Caco-2 (cell line): ENCODE measurements at regions not wholly inside any gene's neighbourhood (a gene's known extent, or its start where the extent isn't known, plus 50 kb on each side); places are given as distances from the start of the nearest gene placed in this dataset.
A peak's percentile ranks its signal among the peaks of the same experiment; 100 is the strongest.

Experiments
- BruUV-seq: library from RNA; stranded (reverse); fragments of 400-500 nt; replicated peaks from 2 replicates; lab custom pipeline; 2021; lab: Mats Ljungman, UMichigan
- CTCF ChIA-PET: fragments of 300-600 bp; sonication (Branson Sonifier 250); formaldehyde crosslinking; loops from one replicate; lab custom pipeline; 2022; ENCODE audit warnings: antibody characterized with exemption; lab: Charles Lee
- POLR2A ChIA-PET: fragments of 300-600 bp; sonication (Branson Sonifier 250); formaldehyde crosslinking; loops from one replicate; lab custom pipeline; 2022; ENCODE audit warnings: antibody characterized with exemption; lab: Charles Lee
- DNase-seq, 2 experiments: peaks; one replicate each; pipeline versions ENCODE4 v3.0.0 to v3.0.0-alpha.2; 2020 to 2022
- H3K27me3 ChIP-seq: replicated peaks from 2 replicates; pipeline ENCODE4 v1.6.0; 2011; ENCODE audit warnings: low read length; ENCODE audit not compliant: control insufficient read depth, insufficient read depth
- H3K36me3 ChIP-seq: 2 replicates; pipeline ENCODE4 v1.5.1; 2011; ENCODE audit warnings: low read length; ENCODE audit not compliant: control insufficient read depth, insufficient read depth
- H3K4me1 ChIP-seq: fragments of 250-450 bp; sonication (Bioruptor Pico); 2 replicates; pipeline ENCODE4 v1.5.1; 2020; ENCODE audit warnings: mild to moderate bottlenecking
- H3K4me3 ChIP-seq: 2 replicates; pipeline ENCODE4 v1.5.1; 2011; ENCODE audit warnings: low read depth, mild to moderate bottlenecking, control low read depth, low read length
- H3K9me3 ChIP-seq: fragments of 250-450 bp; sonication (Bioruptor Pico); 2 replicates; pipeline ENCODE4 v1.5.1; 2020; ENCODE audit warnings: mild to moderate bottlenecking, moderate library complexity
- H3K27ac Mint-ChIP-seq: one replicate; pipeline ENCODE4 v1.8.0; 2022; ENCODE audit warnings: mixed read lengths; ENCODE audit not compliant: unreplicated experiment
- H3K27me3 Mint-ChIP-seq: one replicate; pipeline ENCODE4 v1.8.0; 2022; ENCODE audit warnings: mixed read lengths; ENCODE audit not compliant: insufficient read depth, unreplicated experiment
- H3K36me3 Mint-ChIP-seq: one replicate; pipeline ENCODE4 v1.8.0; 2022; ENCODE audit warnings: mild to moderate bottlenecking, mixed read lengths; ENCODE audit not compliant: insufficient read depth, unreplicated experiment
- H3K4me1 Mint-ChIP-seq: one replicate; pipeline ENCODE4 v1.8.0; 2022; ENCODE audit warnings: low read depth, mixed read lengths; ENCODE audit not compliant: unreplicated experiment
- H3K4me3 Mint-ChIP-seq: one replicate; pipeline ENCODE4 v1.8.0; 2022; ENCODE audit warnings: mild to moderate bottlenecking, moderate library complexity, mixed read lengths; ENCODE audit not compliant: unreplicated experiment
- H3K9me3 Mint-ChIP-seq: one replicate; pipeline ENCODE4 v1.8.0; 2022; ENCODE audit warnings: mixed read lengths; ENCODE audit not compliant: unreplicated experiment
- intact Hi-C: fragments of 100-400 bp; cut with micrococcal nuclease; formaldehyde crosslinking; loops from one replicate; pipeline ENCODE4 v1.10.0; 2022; ENCODE audit not compliant: unreplicated experiment
- TF ChIP-seq, protein P1 (sequence below), 2 experiments: fragments of 200-600 bp in 1 of 2; IDR thresholded peaks; 1 replicate in 1 of 2; 2 replicates in 1 of 2; pipeline versions ENCODE4 v1.5.1 to v1.8.0; 2011 to 2022; ENCODE audit warnings: antibody characterized with exemption in 1 of 2, control low read depth in 1 of 2, inconsistent platforms in 1 of 2, low read depth in 1 of 2, low read length in 1 of 2, mild to moderate bottlenecking in 1 of 2, moderate library complexity in 1 of 2; ENCODE audit not compliant: insufficient read depth in 1 of 2, severe bottlenecking in 1 of 2, unreplicated experiment in 1 of 2

DNA sequence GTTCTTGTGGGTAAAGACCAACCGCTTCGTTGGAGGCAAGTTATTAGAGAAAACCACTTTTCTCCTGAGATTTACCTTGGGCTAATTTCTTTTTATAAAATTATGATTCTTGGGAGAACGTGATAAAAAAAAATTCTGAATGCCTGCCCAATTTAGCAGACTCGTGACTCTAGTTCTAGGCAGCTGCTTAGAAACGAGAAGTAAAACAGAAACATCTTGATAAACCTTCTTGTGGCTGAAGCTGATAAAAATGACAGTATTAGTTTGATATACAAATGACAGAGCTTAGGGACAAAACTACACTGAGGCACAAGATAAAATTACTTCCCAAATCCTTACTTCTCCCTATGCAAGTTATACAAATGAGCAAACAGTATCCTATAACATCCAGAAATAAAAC is 458.9 kb upstream of the TEX13C start:
- no peaks in the 10 kb centered on the region for H3K9me3 ChIP-seq
- CTCF ChIA-PET = no interaction called here
- H3K4me1 Mint-ChIP-seq = no peaks in the 10 kb centered on the region
- H3K27ac Mint-ChIP-seq = no peak overlapping the region
- intact Hi-C loops = loop anchor here (5.0 kb wide), 1 partner anchor 453 kb away; no protein-coding TSS in a partner anchor
- H3K27me3 Mint-ChIP-seq = peaks cover 5% of the 10 kb centered on the region
- H3K27me3 ChIP-seq = no peaks in the 10 kb centered on the region
- DNase-seq = no peak
- no peaks in the 10 kb centered on the region for H3K36me3 Mint-ChIP-seq
- TF ChIP-seq, protein P1, sequence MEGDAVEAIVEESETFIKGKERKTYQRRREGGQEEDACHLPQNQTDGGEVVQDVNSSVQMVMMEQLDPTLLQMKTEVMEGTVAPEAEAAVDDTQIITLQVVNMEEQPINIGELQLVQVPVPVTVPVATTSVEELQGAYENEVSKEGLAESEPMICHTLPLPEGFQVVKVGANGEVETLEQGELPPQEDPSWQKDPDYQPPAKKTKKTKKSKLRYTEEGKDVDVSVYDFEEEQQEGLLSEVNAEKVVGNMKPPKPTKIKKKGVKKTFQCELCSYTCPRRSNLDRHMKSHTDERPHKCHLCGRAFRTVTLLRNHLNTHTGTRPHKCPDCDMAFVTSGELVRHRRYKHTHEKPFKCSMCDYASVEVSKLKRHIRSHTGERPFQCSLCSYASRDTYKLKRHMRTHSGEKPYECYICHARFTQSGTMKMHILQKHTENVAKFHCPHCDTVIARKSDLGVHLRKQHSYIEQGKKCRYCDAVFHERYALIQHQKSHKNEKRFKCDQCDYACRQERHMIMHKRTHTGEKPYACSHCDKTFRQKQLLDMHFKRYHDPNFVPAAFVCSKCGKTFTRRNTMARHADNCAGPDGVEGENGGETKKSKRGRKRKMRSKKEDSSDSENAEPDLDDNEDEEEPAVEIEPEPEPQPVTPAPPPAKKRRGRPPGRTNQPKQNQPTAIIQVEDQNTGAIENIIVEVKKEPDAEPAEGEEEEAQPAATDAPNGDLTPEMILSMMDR (IDR thresholded peaks at IDR 0.05; ENCODE audit: insufficient read depth in 1 of 2, low read depth in 1 of 2, low read length in 1 of 2, severe bottlenecking in 1 of 2, unreplicated experiment in 1 of 2) = no peak
- no peaks in the 10 kb centered on the region for H3K9me3 Mint-ChIP-seq
- POLR2A ChIA-PET = no interaction called here
- H3K4me3 ChIP-seq = no peak overlapping the region
- no TSS peak for BruUV-seq
- no peaks in the 10 kb centered on the region for H3K4me1 ChIP-seq
- H3K4me3 Mint-ChIP-seq = no peak overlapping the region
- no peaks in the 10 kb centered on the region for H3K36me3 ChIP-seq

DNA sequence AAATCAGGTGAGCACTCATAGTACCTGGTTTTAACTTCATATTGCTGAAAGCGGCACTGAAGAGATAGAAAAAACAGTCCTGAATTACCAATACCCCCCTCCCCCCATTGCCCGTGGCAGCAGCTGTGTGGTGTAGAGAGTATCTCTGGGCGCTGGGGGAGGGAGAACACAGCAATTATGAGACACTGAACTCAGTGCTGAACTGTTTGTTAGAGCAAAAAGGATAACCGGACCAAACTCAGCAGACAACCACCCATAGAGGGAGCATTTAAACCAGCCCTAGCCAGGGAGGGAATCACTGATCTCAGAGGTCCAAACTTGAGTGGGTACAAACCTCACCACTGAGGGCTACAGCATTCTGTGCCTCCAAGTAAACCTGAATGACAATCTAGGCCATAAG is 457.4 kb upstream of the TEX13C start:
- H3K9me3 ChIP-seq = no peaks in the 10 kb centered on the region
- TF ChIP-seq, protein P1 (IDR thresholded peaks at IDR 0.05; ENCODE audit: insufficient read depth in 1 of 2, low read depth in 1 of 2, low read length in 1 of 2, severe bottlenecking in 1 of 2, unreplicated experiment in 1 of 2) = no peak
- H3K4me3 ChIP-seq = no peak overlapping the region
- H3K36me3 ChIP-seq = no peaks in the 10 kb centered on the region
- no peaks in the 10 kb centered on the region for H3K27me3 ChIP-seq
- Mint-ChIP-seq H3K4me3 (no peak overlapping the region), H3K36me3 (no peaks in the 10 kb centered on the region), H3K9me3 (no peaks in the 10 kb centered on the region), H3K27me3 (peaks cover 5% of the 10 kb centered on the region), H3K4me1 (no peaks in the 10 kb centered on the region), H3K27ac (no peak overlapping the region)
- no peaks in the 10 kb centered on the region for H3K4me1 ChIP-seq
- no TSS peak for BruUV-seq
- DNase-seq = no peak
- intact Hi-C loops = loop anchor here (5.0 kb wide), 1 partner anchor 455 kb away; no protein-coding TSS in a partner anchor
- ChIA-PET CTCF (no interaction called here), POLR2A (no interaction called here)

DNA sequence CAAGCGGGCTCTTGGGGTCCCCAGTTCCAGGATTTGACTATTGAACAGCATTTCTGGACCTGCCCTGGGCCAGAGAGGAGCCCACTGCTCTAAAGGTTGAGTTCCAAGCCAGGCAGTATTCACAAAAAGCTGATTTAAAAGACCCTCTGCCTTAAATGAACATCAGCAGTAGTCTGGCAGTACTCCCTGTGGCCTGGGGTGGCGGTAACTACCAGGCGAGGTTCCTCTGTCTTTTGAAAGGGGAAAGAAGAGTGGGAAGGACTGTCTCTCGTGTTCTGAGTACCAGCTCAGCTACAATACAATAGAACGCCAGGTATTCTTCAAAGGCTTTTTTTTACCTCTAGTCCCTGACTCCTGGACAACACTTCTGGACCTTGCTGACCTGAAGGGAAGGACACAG is 456.4 kb upstream of the TEX13C start:
- no peaks in the 10 kb centered on the region for H3K9me3 Mint-ChIP-seq
- POLR2A ChIA-PET = no interaction called here
- Histone ChIP-seq H3K4me1 (no peaks in the 10 kb centered on the region), H3K36me3 (no peaks in the 10 kb centered on the region), H3K27me3 (no peaks in the 10 kb centered on the region), H3K9me3 (no peaks in the 10 kb centered on the region), H3K4me3 (no peak overlapping the region)
- DNase-seq = no peak
- CTCF ChIA-PET = no interaction called here
- TF ChIP-seq, protein P1 (IDR thresholded peaks at IDR 0.05; ENCODE audit: insufficient read depth in 1 of 2, low read depth in 1 of 2, low read length in 1 of 2, severe bottlenecking in 1 of 2, unreplicated experiment in 1 of 2) = peak in 1 of 2 experiments; percentile 13
- H3K27ac Mint-ChIP-seq = no peak overlapping the region
- no peaks in the 10 kb centered on the region for H3K36me3 Mint-ChIP-seq
- peaks cover 5% of the 10 kb centered on the region for H3K27me3 Mint-ChIP-seq
- H3K4me3 Mint-ChIP-seq = no peak overlapping the region
- intact Hi-C loops = loop anchor here (5.0 kb wide), 1 partner anchor 456 kb away; no protein-coding TSS in a partner anchor
- no peaks in the 10 kb centered on the region for H3K4me1 Mint-ChIP-seq
- BruUV-seq = no TSS peak
